Activated naive CD8-positive, alpha-beta T cell treated with anti-CD3 and anti-CD28 coated beads for 36 hours (primary cell): ENCODE measurements at regions not wholly inside any gene's neighbourhood (a gene's known extent, or its start where the extent isn't known, plus 50 kb on each side); places are given as distances from the start of the nearest gene placed in this dataset.

ENCODE experiments used
- DNase-seq: peaks from one replicate; pipeline ENCODE4 v3.0.0; 2021
- H3K27ac Mint-ChIP-seq: one replicate; pipeline ENCODE4 v1.8.0; 2022; ENCODE audit warnings: mild to moderate bottlenecking, moderate library complexity, mixed read lengths
- H3K27me3 Mint-ChIP-seq: one replicate; pipeline ENCODE4 v1.8.0; 2022; ENCODE audit warnings: mild to moderate bottlenecking, mixed read lengths
- H3K36me3 Mint-ChIP-seq: one replicate; pipeline ENCODE4 v1.8.0; 2021; ENCODE audit warnings: mild to moderate bottlenecking, mixed read lengths
- H3K4me1 Mint-ChIP-seq: one replicate; pipeline ENCODE4 v1.8.0; 2021; ENCODE audit warnings: mixed read lengths
- H3K4me3 Mint-ChIP-seq: one replicate; pipeline ENCODE4 v1.8.0; 2022; ENCODE audit warnings: mild to moderate bottlenecking, moderate library complexity, mixed read lengths
- H3K9me3 Mint-ChIP-seq: one replicate; pipeline ENCODE4 v1.8.0; 2022; ENCODE audit warnings: mixed read lengths

DNA sequence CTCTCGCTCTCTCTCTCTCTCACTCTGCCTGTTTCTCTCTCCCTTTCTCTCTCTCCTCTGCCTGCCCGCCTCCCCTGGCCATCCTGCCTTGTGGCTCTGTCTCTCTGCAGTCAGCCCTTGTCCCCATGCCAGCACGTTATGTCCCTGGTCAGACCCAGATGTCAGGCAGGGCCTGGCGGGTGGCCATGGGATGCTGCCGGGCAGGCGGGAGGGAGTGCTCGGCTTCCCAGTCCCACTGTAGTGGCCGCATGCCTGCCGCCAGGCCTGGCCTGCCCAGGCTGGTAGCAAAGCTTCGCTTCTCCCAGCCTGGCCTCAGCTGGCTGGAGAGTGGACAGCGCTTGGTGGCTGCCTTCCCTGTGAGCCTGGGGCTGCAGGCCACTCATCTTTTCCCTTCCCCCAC, 121.5 kb upstream of the ZNF716 start:
- peaks cover 3% of the 10 kb centered on the region for H3K36me3 Mint-ChIP-seq
- no peaks in the 10 kb centered on the region for H3K4me1 Mint-ChIP-seq
- no peak for DNase-seq
- H3K9me3 Mint-ChIP-seq: peaks cover 36% of the 10 kb centered on the region
- H3K27ac Mint-ChIP-seq: no peak overlapping the region
- H3K4me3 Mint-ChIP-seq: no peak overlapping the region
- H3K27me3 Mint-ChIP-seq: no peaks in the 10 kb centered on the region

DNA sequence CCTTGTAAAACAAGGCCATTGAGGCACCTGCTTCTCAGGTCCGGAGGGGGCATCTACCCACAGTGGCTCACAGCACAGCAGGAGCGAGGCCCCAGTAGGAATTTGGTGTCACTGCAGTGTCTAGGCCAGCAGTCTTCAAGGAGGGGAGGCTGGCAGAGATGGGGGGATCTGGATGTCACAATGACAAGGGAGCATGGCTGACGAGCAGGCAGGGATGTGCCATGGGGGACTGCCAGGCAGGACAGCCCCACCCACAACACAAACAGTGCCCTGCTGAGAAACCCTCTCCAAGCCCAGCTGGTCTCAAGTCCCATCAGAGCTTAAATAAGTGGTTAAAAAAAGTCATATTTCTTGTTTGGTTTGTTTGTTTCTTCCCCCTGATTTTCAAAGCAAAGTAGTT, 121.0 kb upstream of the ZNF716 start:
- Mint-ChIP-seq H3K27me3 (no peaks in the 10 kb centered on the region), H3K36me3 (peaks cover 3% of the 10 kb centered on the region), H3K4me1 (no peaks in the 10 kb centered on the region), H3K4me3 (no peak overlapping the region), H3K9me3 (peaks cover 38% of the 10 kb centered on the region), H3K27ac (no peak overlapping the region)
- no peak for DNase-seq

DNA sequence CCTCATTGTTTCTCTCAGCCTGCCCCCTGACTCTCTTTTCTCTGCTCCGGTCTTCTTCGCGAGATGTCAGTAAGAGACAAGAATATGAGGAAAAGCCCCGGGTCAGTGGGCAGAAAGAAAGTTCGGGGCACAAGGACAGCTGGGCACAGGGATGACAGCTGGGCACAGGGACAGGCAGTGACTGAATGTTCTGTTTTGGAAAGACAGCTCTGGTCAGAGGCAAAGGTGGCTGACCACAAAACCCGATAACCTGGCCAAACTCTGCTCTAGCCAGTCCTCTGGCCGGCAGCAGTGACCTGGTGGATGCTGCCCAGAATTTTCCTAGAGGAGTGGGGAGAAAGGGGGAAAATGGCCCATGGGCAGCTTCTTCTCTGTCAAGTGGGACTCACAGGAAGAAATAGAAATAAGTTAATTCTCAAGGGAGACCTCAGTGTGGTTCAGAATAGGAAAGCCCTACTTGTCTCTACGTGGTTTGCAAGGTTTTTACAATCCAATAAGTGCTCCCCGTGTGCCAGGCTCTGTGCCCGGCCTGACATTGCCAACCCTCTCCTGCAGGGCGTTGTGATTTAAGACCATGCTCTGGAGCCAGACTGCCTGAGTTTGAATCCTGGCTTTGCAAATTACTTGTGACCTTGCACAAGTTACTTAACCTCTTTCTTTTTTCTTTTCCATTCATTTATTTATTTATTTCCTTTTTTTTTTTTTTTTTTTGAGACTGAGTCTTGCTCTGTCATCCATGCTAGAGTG, 110.6 kb upstream of the ZNF716 start:
- no peaks in the 10 kb centered on the region for H3K36me3 Mint-ChIP-seq

GRCh38 chr7:57342954-57343353, 107.0 kb upstream of the ZNF716 start:
- no peaks in the 10 kb centered on the region for H3K36me3 Mint-ChIP-seq
- peaks cover 36% of the 10 kb centered on the region for H3K9me3 Mint-ChIP-seq
- no peak overlapping the region for H3K4me3 Mint-ChIP-seq
- H3K27me3 Mint-ChIP-seq: no peaks in the 10 kb centered on the region
- no peak for DNase-seq
- H3K4me1 Mint-ChIP-seq: no peaks in the 10 kb centered on the region
- no peak overlapping the region for H3K27ac Mint-ChIP-seq

More for the DNA sequence above, 110.6 kb upstream of the ZNF716 start:
- no peak overlapping the region for H3K27ac Mint-ChIP-seq
- no peaks in the 10 kb centered on the region for H3K27me3 Mint-ChIP-seq
- DNase-seq: no peak
- H3K4me1 Mint-ChIP-seq: no peaks in the 10 kb centered on the region
- H3K4me3 Mint-ChIP-seq: no peak overlapping the region
- H3K9me3 Mint-ChIP-seq: peaks cover 38% of the 10 kb centered on the region

DNA sequence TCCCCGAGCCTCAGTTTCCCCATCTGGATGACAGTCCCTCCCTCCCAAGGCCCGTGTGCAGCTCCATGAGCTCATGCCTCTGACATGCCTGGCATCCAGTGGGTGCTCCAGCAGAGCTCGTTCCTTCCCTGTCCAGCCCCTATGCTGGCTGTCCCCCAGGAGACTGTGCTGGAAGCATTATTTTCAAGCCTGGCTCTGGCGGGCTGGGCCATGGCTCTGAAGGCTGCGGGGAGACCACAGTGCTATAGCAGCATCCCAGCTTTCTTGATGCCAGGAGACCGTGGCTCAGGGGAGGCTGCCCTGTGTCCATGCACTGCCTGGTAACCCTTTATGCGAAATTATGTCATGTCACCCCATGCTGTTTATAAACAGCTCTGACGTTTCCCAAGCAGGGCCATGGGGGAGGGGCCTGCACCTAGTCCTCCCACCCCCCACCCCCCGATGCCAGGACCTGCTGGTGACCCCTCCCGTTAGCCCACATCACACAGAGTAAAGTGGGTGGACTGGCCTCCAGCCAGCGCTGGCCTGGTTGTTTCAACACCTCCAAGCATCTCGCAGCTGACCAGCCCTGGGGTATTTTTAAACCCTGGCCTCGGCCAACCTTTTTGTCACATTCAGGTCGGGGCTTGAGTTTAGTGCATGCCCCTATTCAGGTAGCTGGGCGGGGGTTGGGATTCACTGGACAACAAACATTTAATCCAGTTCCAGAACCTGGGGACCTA, 105.9 kb upstream of the ZNF716 start:
- Mint-ChIP-seq H3K4me3 (no peak overlapping the region), H3K4me1 (no peaks in the 10 kb centered on the region), H3K27ac (no peak overlapping the region), H3K36me3 (no peaks in the 10 kb centered on the region), H3K9me3 (peaks cover 29% of the 10 kb centered on the region), H3K27me3 (no peaks in the 10 kb centered on the region)
- no peak for DNase-seq

GRCh38 chr7:57344957-57345356, 105.0 kb upstream of the ZNF716 start:
- Mint-ChIP-seq H3K4me3 (no peak overlapping the region), H3K27ac (no peak overlapping the region), H3K27me3 (no peaks in the 10 kb centered on the region), H3K36me3 (no peaks in the 10 kb centered on the region), H3K9me3 (peaks cover 29% of the 10 kb centered on the region), H3K4me1 (no peaks in the 10 kb centered on the region)
- no peak for DNase-seq

GRCh38 chr7:57348646-57349269, 101.2 kb upstream of the ZNF716 start:
- peaks cover 24% of the 10 kb centered on the region for H3K9me3 Mint-ChIP-seq
- no peak overlapping the region for H3K4me3 Mint-ChIP-seq
- no peak overlapping the region for H3K27ac Mint-ChIP-seq
- no peaks in the 10 kb centered on the region for H3K27me3 Mint-ChIP-seq
- no peak for DNase-seq
- H3K4me1 Mint-ChIP-seq: no peaks in the 10 kb centered on the region
- H3K36me3 Mint-ChIP-seq: no peaks in the 10 kb centered on the region

DNA sequence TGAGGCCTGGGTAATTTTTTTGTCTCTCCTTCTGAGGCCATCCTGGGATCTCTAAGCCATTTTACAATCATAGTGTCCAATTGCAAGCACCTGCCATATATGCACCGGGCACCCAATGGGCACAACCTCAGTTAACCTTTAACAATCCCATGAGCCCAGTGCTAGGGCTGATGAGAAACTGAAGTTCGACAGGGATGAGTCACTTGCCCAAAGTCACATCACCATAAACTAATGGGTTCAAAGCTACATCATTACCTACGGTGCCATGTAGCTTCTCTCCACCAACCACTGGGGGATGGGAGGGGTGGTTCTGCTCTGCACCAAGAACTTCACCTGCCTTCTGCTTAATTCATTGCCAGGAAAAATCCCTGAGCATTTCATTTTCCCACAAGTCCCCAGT, 95.8 kb upstream of the ZNF716 start:
- no peaks in the 10 kb centered on the region for H3K4me1 Mint-ChIP-seq
- no peak for DNase-seq
- no peaks in the 10 kb centered on the region for H3K27me3 Mint-ChIP-seq
- H3K4me3 Mint-ChIP-seq: no peak overlapping the region
- peaks cover 26% of the 10 kb centered on the region for H3K9me3 Mint-ChIP-seq
- H3K27ac Mint-ChIP-seq: no peak overlapping the region
- H3K36me3 Mint-ChIP-seq: no peaks in the 10 kb centered on the region

DNA sequence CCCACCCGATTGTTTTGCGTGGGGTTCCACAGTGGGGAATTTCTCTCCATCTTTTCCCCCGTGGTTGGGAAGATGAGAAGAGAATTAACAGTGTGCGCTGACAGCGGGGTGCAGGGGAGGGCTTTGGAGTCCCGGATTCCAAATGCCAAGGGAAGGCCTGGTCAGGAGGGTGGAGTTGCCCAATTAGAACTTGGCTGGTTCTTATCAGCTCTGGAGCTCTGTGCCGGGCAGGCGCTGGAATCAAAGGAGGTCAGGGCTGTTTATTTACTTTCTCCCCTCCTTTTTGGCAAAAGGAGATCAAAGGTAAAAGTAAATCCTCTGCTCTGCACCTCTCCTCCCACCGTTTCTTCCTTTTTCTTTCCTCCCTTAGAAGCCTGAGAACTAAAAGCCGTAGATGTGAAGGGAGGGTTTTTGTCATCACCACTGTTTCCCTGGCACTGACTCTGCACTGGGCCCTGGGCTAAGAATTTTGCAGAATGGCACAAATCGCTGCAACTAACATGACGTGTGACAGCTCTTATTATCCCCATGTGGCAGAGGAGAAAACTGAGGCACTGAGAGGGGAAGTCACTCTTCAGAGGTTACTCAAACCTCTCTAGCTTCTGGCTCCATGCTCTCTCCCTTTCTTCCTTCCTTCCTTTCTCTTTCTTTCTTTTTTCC, 95.2 kb upstream of the ZNF716 start:
- no peak overlapping the region for H3K4me3 Mint-ChIP-seq
- no peak overlapping the region for H3K27ac Mint-ChIP-seq
- no peaks in the 10 kb centered on the region for H3K27me3 Mint-ChIP-seq
- H3K36me3 Mint-ChIP-seq: no peaks in the 10 kb centered on the region
- DNase-seq: no peak
- H3K4me1 Mint-ChIP-seq: no peaks in the 10 kb centered on the region
- peaks cover 27% of the 10 kb centered on the region for H3K9me3 Mint-ChIP-seq

- Mint-ChIP-seq H3K4me1 (no peaks in the 10 kb centered on the region), H3K27ac (no peak overlapping the region), H3K36me3 (no peaks in the 10 kb centered on the region), H3K9me3 (peaks cover 33% of the 10 kb centered on the region), H3K27me3 (no peaks in the 10 kb centered on the region), H3K4me3 (no peak overlapping the region)
- DNase-seq: no peak
Measured at GRCh38 chr7:57361406-57361805, 88.6 kb upstream of the ZNF716 start.

GRCh38 chr7:57362868-57363267, 87.1 kb upstream of the ZNF716 start:
- Mint-ChIP-seq H3K27ac (no peak overlapping the region), H3K27me3 (no peaks in the 10 kb centered on the region), H3K36me3 (no peaks in the 10 kb centered on the region), H3K4me1 (no peaks in the 10 kb centered on the region), H3K4me3 (no peak overlapping the region), H3K9me3 (peaks cover 31% of the 10 kb centered on the region)
- DNase-seq: no peak

DNA sequence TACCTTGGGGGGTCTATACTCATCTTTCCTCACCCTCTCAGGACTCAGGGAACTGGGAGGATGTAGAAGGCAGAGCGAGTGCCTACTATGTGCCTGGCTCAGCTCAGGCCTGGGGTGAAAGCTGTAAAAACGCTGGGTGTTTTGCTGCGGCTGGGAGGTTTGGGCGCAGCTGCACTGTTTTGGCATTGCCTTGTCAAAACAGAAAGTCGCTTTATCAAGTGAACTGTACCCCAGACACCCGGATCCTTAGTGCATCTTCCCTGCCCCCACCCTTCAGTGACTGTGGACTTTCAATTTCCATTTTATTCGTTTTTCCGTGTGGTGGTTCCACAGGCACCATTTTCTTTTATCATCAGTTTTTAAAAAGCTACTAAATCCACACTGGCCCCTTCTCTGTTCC, 86.7 kb upstream of the ZNF716 start:
- DNase-seq: no peak
- no peak overlapping the region for H3K4me3 Mint-ChIP-seq
- H3K36me3 Mint-ChIP-seq: no peaks in the 10 kb centered on the region
- no peak overlapping the region for H3K27ac Mint-ChIP-seq
- H3K9me3 Mint-ChIP-seq: peaks cover 31% of the 10 kb centered on the region
- H3K4me1 Mint-ChIP-seq: no peaks in the 10 kb centered on the region
- H3K27me3 Mint-ChIP-seq: no peaks in the 10 kb centered on the region

GRCh38 chr7:57364933-57365710, 84.9 kb upstream of the ZNF716 start:
- peaks cover 33% of the 10 kb centered on the region for H3K9me3 Mint-ChIP-seq

DNA sequence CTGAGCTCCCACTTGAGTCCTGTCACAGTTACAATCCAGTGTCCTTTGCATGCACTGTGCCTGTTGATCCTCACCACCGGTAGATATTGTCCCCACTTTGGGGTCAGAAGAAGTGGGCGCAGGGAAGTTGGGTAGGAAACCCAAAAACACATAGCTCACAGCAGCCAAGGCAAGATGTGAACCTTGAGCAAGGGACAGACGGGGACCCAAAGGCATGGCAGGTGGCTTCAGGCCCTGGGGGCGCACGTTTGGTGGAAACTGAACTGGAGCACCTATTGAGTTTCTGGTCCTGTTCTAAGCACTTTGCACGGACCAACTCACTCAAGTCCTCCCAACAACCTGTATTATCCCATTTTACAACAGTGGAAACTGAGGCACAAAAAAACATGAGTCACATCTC, 82.8 kb upstream of the ZNF716 start:
- Mint-ChIP-seq H3K4me1 (no peaks in the 10 kb centered on the region), H3K36me3 (peaks cover 3% of the 10 kb centered on the region), H3K27me3 (no peaks in the 10 kb centered on the region), H3K27ac (no peak overlapping the region), H3K4me3 (no peak overlapping the region), H3K9me3 (peaks cover 25% of the 10 kb centered on the region)
- DNase-seq: no peak

More at GRCh38 chr7:57364933-57365710, 84.9 kb upstream of the ZNF716 start:
- Mint-ChIP-seq H3K27me3 (no peaks in the 10 kb centered on the region), H3K4me3 (no peak overlapping the region), H3K27ac (no peak overlapping the region), H3K36me3 (peaks cover 3% of the 10 kb centered on the region), H3K4me1 (no peaks in the 10 kb centered on the region)
- DNase-seq: no peak
